GM12891 (cell line): ENCODE measurements at regions not wholly inside any gene's neighbourhood (a gene's known extent, or its start where the extent isn't known, plus 50 kb on each side); places are given as distances from the start of the nearest gene placed in this dataset.
"Not testable (repeated sequence)": the region's sequence is repeated elsewhere in the genome, so short reads cannot be mapped to it uniquely, and the experiment has no call there.

Experiments
- PAX5 ChIP-seq: IDR thresholded peaks from 2 replicates; pipeline ENCODE4 v1.6.1; 2011; ENCODE audit warnings: low read length, moderate library complexity, mild to moderate bottlenecking; ENCODE audit not compliant: insufficient read depth, severe bottlenecking
- POLR2A ChIP-seq: IDR thresholded peaks from 2 replicates; pipeline ENCODE4 v1.6.1; 2011; ENCODE audit warnings: low read depth, low read length, control low read depth
- POLR2AphosphoS5 ChIP-seq: IDR thresholded peaks from 2 replicates; pipeline ENCODE4 v1.6.1; 2011; ENCODE audit warnings: low read depth, low read length, control low read depth

DNA sequence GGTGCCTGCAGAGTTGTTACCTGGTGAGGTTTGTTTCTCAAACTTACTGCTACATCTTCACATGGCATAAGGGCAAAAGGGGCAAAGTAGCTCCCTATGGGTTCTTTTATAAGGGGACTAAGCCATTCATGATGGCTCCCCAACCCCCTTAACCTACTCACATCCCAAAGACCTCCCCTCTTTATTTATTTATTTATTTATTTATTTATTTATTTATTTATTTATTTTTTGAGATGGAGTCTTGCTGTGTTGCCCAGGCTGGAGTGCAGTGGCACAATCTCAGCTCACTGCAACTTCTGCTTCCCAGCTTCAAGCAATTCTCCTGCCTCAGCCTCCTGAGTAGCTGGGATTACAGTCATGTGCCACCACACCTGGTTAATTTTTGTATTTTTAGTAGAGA lies 1065.7 kb upstream of the DEFB115 start:
- not testable (repeated sequence) for TF ChIP-seq POLR2AphosphoS5, POLR2A, PAX5
